ENCODE measurements at regions not wholly inside any gene's neighbourhood (a gene's known extent, or its start where the extent isn't known, plus 50 kb on each side); places are given as distances from the start of the nearest gene placed in this dataset.
"Not testable (repeated sequence)": the region's sequence is repeated elsewhere in the genome, so short reads cannot be mapped to it uniquely, and the experiment has no call there.

- DNase-seq (ENCODE audit: low read depth), result no peak
Measured at GRCh38 chr6:120354452-120355098, 979.7 kb downstream of the TBC1D32 start.

- DNase-seq (ENCODE audit: low read depth), result no peak
Measured at GRCh38 chr6:120352491-120352890, 981.8 kb downstream of the TBC1D32 start.

DNA sequence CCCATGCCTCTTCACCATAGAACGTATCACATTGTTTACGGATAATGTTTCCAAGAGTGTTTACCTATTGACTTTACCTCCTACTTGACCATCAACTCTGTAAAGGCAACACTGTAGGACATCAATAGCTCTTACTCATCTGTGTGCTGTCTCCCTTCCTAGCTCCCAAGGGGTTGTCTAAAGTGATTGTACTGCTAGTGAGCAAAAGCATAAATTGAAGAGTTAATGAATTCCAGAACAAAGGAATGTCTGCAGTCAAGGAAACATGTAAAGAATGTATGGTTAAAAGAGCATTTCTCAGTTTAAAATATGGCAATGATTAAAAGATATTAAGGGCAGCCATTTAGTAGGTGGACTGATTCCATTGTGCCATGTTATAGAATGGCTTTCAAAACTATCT lies 985.4 kb downstream of the TBC1D32 start:
- DNase-seq (ENCODE audit: low read depth), result no peak

DNA sequence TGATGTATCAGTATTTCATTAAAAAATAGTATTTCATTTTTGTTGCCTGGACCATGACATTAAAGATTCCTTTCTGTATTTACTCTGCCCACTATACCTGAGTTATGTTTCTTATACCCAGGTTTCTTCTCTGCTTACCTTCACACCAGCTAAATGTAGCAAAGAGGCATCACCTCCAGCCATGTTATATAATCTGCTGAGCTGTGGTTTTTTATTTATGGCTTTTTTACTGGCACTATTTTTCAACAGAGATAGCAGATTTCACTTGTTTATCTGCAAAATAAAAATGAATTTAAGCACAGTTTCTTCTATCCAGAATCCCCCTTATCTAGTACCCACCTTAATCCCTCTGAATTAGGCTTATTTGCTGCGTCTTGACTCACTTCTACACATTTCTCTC lies 979.0 kb upstream of the MAN1A1 start:
- DNase-seq (ENCODE audit: low read depth), result no peak

- no peak for DNase-seq (ENCODE audit: low read depth)
Measured at GRCh38 chr6:120320481-120321162, 971.1 kb upstream of the MAN1A1 start.

DNA sequence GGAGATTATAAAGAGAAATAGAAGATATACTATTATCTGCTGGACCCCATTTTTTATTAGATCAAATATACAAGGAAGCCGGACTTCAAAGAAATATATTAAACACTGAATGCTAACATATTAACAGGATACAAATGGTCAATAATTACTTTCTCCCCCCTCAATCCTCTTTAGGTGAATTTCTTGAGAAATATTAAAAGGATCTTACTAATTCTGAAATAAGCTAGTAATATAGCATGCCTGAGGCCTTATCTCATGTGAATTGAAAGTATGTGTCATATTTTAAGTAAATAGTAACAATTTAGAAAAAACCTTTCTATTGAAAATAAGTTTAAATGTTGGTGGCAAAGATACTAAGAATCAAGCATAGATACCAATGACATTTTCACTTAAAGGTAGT lies 954.7 kb upstream of the MAN1A1 start:
- DNase-seq (ENCODE audit: low read depth), result no peak

GRCh38 chr6:120303527-120303926 lies 954.0 kb upstream of the MAN1A1 start:
- DNase-seq (ENCODE audit: low read depth), result no peak

DNA sequence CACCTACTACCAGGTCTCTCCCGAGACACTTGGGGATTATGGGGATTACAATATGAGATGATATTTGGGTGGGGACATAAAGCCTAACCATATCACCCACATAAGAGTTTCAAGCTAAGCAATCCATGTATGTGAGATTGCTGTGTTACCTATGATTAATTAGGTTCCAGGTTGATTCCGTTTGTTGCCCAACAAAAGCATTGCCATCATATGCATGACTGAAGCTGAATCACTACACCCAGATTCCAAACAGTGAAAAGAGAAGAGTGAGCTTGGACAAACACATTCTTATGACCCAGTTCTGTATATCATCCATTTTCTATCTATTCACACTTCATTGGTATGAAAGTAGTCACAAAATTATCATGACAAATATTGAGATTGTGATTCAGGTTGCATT lies 952.5 kb upstream of the MAN1A1 start:
- no peak for DNase-seq (ENCODE audit: low read depth)

GRCh38 chr6:120290964-120291363 lies 941.4 kb upstream of the MAN1A1 start:
- DNase-seq (ENCODE audit: low read depth), result no peak

GRCh38 chr6:120282005-120282404 lies 932.4 kb upstream of the MAN1A1 start:
- no peak for DNase-seq (ENCODE audit: low read depth)

DNA sequence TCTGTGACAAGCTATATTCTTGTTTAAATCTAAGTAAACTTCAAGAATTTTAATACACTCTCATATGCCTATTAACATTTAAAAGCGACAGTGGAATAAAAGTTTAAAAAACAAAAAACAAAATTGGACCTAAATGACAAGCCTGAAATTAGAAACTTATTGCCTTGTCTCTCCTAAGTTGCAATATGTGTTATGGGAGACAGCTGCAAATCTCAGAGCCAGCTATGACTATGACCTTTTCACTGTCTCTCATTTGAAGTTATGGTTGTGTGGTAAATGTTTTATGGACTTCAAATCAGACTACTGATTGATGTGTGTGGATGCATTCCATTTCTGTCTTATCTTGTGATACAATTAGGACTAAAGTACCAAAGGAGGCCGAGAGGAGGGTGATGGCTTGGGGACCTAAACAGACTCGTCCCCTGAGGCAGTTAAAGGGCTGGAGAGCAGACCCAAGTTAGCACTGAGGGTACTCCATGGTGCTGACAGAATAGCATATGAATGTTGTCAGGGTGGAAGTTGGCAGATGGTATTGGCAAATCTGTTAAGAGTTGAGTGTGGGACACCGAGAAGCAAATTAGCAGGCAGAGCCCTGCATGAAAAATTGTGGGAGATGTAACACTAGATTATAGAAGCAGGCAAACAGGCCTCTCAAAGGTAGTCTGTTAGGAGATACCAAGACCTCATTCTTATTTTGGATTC lies 930.1 kb upstream of the MAN1A1 start:
- DNase-seq (ENCODE audit: low read depth), result no peak

GRCh38 chr6:120278689-120279396 lies 929.3 kb upstream of the MAN1A1 start:
- no peak for DNase-seq (ENCODE audit: low read depth)

- DNase-seq (ENCODE audit: low read depth), result no peak
Measured at GRCh38 chr6:120274547-120274946, 925.0 kb upstream of the MAN1A1 start.

DNA sequence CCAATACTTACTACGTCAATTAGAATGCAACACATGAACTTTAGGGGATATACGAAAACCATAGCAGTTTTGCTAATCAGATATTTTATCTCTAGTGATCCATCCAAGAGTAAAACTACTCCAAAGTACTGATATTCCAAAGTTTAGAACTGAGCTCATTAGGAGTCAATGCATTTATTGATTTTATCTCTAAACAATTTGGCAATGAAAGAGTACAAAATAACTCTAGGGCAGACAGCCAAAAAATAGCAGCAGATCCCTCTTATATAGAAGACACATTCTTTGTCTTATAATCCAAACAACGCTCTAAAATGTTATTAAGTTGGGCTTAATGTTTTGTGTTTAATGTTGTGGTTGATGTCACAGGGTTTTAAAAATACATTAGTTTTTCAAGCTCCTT lies 923.9 kb upstream of the MAN1A1 start:
- DNase-seq (ENCODE audit: low read depth), result no peak

DNA sequence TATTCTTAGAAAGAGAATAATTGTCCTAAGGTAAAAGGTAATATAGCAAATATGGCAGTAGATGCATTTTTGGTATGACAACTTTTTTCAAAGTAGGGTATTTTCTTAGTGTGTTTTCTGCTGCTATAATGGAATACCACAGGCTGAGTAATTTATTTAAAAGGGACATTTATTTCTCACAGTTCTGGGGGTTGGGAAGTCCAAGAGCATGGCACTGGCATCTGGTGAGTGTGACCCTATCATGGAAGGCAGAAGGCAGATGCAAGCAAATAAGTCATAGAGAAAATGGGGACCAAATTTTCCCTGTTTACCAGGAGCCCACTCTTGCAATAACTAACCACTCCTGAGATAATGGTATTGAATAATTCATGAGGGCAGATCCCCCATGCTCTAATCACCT lies 922.5 kb upstream of the MAN1A1 start:
- DNase-seq (ENCODE audit: low read depth), result no peak

DNA sequence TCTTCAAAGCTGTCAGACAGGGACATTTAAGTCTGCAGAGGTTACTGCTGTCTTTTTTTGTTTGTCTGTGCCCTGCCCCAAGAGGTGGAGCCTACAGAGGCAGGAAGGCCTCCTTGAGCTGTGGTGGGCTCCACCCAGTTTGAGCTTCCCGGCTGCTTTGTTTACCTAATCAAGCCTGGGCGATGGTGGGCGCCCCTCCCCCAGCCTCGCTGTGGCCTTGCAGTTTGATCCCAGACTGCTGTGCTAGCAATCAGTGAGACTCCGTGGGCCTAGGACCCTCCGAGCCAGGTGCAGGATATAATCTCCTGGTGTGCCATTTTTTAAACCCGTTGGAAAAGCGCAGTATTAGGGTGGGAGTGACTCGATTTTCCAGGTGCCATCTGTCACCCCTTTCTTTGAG lies 918.7 kb upstream of the MAN1A1 start:
- not testable (repeated sequence) for DNase-seq (ENCODE audit: low read depth)

DNA sequence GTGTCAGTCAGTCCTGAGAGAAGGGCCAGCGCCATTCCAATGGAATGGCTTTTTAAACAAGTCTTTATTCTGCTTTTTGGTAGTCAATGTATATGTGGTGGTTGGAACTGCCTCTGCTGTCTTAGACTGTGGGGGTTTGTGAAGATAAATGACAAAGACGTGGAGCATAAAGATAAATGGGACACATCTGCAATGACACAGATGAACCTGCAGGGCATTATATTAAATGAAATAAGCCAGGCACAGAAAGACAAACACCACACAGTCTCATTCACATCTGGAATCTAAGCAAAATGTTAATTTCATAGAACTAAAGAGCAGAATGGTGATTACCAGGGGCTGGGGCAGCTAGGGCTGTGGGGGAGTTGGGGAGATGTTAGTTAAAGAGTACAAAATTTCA lies 912.8 kb upstream of the MAN1A1 start:
- no peak for DNase-seq (ENCODE audit: low read depth)

DNA sequence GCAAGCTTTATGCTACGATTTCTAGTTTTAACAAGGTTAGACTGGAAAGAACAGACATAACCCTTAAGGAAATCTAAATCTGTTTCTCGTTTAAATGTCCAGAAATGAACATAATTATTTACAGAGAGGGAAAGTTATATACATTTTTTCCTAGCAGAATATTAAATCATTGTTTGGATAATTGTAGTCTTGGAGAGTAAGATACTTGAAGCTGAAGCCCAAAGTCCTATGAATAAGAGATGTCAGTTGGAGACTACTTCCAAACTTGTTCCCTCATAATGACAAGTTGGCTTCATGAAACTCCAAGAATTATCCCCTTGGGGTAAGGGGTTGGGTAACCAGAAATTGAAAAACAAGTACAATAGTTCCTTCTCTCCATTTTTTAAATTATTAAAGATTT lies 911.1 kb upstream of the MAN1A1 start:
- DNase-seq (ENCODE audit: low read depth), result no peak

- DNase-seq (ENCODE audit: low read depth), result no peak
Measured at GRCh38 chr6:120254651-120255050, 905.1 kb upstream of the MAN1A1 start.

- DNase-seq (ENCODE audit: low read depth), result no peak
Measured at GRCh38 chr6:120248451-120248850, 898.9 kb upstream of the MAN1A1 start.

DNA sequence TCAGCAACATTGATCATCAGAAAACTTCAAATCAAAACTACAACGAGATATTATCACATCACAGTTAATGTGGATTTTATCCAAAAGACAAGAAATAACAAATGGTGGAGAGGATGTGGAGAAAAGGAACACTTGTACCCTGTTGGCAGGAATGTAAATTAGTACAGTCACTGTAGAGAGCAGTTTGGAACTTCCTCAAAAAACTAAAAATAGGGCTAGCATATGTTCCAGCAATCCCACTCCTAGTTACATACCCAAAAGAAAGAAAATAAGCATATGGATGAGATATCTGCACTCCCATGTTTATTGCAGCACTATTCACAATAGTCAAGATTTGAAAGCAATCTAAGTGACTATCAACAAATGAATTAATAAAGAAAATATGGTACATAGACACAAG lies 887.7 kb upstream of the MAN1A1 start:
- no peak for DNase-seq (ENCODE audit: low read depth)

GRCh38 chr6:120230008-120230407 lies 880.4 kb upstream of the MAN1A1 start:
- DNase-seq (ENCODE audit: low read depth), result no peak

DNA sequence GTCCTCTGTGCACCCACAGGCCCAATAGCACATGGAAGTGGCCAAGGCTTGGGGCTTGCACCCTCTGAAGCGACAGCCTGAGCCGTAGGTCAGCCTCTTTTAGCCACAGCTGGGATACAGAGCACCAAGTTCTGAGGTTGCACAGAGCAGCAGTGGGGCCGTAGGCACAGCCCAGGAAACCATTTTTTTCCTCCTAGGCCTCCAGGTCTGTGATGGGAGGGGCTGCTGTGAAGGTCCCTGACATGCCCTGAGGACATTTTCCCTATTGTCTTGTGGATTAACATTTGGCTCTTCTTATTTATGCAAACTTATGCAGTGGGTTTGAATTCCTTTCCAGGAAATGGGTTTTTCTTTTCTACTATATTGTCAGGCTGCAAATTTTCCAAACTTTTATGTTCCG lies 878.7 kb upstream of the MAN1A1 start:
- no peak for DNase-seq (ENCODE audit: low read depth)

Data from activated T-helper 1 cell treated with Interleukin-2 at 50 U/mL for 16 hours (primary cell).